ENCODE measurements at regions not wholly inside any gene's neighbourhood (a gene's known extent, or its start where the extent isn't known, plus 50 kb on each side); places are given as distances from the start of the nearest gene placed in this dataset.

GRCh38 chr1:5769146-5769545 lies 223.1 kb downstream of the NPHP4 start:
- H3K27ac ChIP-seq (ENCODE audit: low read depth, low read length): no peak overlapping the region
- no peak overlapping the region for H3K4me2 ChIP-seq (ENCODE audit: low read length)
- no peak overlapping the region for H2AFZ ChIP-seq (ENCODE audit: low read depth, low read length, poor library complexity, severe bottlenecking)
- ChIA-PET POLR2A (no interaction called here), RAD21 (ENCODE audit: low non-redundant PET in 1 of 2, low total read pairs in 2 of 2, uncharacterized antibody in 2 of 2, unreplicated experiment in 2 of 2) (no interaction called here), CTCF (no interaction called here)
- H3K9me3 ChIP-seq (ENCODE audit: control insufficient read depth in 1 of 2, insufficient read depth in 1 of 2, low read depth in 1 of 2, low read length in 2 of 2): no peaks in the 10 kb centered on the region; a peak in 1 of 4 replicates
- ATAC-seq (no peak), DNase-seq (ENCODE audit: low read depth, low spot score) (no peak)
- intact Hi-C loops (cut with micrococcal nuclease): no loop called here
- no peak overlapping the region for H3K4me3 ChIP-seq (replicated peaks in 1 of 2; ENCODE audit: low read depth in 1 of 2, low read length in 2 of 2)
- TF ChIP-seq FOSL1 (IDR thresholded peaks at IDR 0.05; ENCODE audit: low read depth) (no peak), MAX (IDR thresholded peaks at IDR 0.05) (no peak), ATF3 (IDR thresholded peaks at IDR 0.05) (no peak), CTCF (IDR thresholded peaks at IDR 0.05 in 2 of 3, conservative IDR thresholded peaks at IDR 0.05 in 1 of 3; ENCODE audit: borderline replicate concordance in 1 of 3, insufficient read depth in 1 of 3, low read depth in 2 of 3, low read length in 2 of 3) (no peak), POLR2AphosphoS5 (IDR thresholded peaks at IDR 0.05; ENCODE audit: low read depth, low read length) (no peak), JUND (IDR thresholded peaks at IDR 0.05) (no peak), EZH2phosphoT487 (IDR thresholded peaks at IDR 0.05; ENCODE audit: borderline replicate concordance) (no peak), RAD21 (IDR thresholded peaks at IDR 0.05; ENCODE audit: low read depth) (no peak), SP1 (IDR thresholded peaks at IDR 0.05; ENCODE audit: low read depth) (no peak), SRF (IDR thresholded peaks at IDR 0.05; ENCODE audit: low read depth) (no peak), ELF1 (IDR thresholded peaks at IDR 0.05; ENCODE audit: borderline replicate concordance, low read depth) (no peak), ZFX (IDR thresholded peaks at IDR 0.05) (no peak), ZBTB33 (IDR thresholded peaks at IDR 0.05; ENCODE audit: extremely low read depth, insufficient replicate concordance, low read length) (no peak), POLR2A (IDR thresholded peaks at IDR 0.05; ENCODE audit: borderline replicate concordance, extremely low read depth, insufficient read depth, insufficient read length) (no peak), CBX3 (IDR thresholded peaks at IDR 0.05; ENCODE audit: low read depth) (no peak), CEBPB (IDR thresholded peaks at IDR 0.05; ENCODE audit: low read depth) (no peak), SIN3A (IDR thresholded peaks at IDR 0.05; ENCODE audit: low read depth) (no peak), ZNF274 (IDR thresholded peaks at IDR 0.05; ENCODE audit: low read depth, low read length) (no peak), EGR1 (IDR thresholded peaks at IDR 0.05; ENCODE audit: low read depth) (no peak)
- H4K20me1 ChIP-seq (ENCODE audit: insufficient read depth): no peaks in the 10 kb centered on the region
- H3K36me3 ChIP-seq (ENCODE audit: control insufficient read depth in 1 of 2, insufficient read depth in 2 of 2, low read length in 2 of 2): no peaks in the 10 kb centered on the region
- H3K79me2 ChIP-seq (ENCODE audit: insufficient read depth, low read length): no peaks in the 10 kb centered on the region
- no TSS peak for BruUV-seq (replicated peaks)
- no peaks in the 10 kb centered on the region for H3K4me1 ChIP-seq (ENCODE audit: control insufficient read depth in 1 of 2, insufficient read depth in 2 of 2, low read length in 2 of 2)
- H3K9me2 ChIP-seq (ENCODE audit: insufficient read depth): no peaks in the 10 kb centered on the region
- H3K9ac ChIP-seq (ENCODE audit: low read length): no peak overlapping the region
- peaks cover 9% of the 10 kb centered on the region; the same call in 1 of the 2 replicates for H3K27me3 ChIP-seq (ENCODE audit: insufficient read depth, low read length)

Measured in HCT116 (cell line).